ENCODE measurements at regions not wholly inside any gene's neighbourhood (a gene's known extent, or its start where the extent isn't known, plus 50 kb on each side); places are given as distances from the start of the nearest gene placed in this dataset.

- no peak for DNase-seq
Observed at GRCh38 chr6:3526962-3527650, 70.3 kb upstream of the SLC22A23 start.

- no peak for DNase-seq
Observed at GRCh38 chr6:3525915-3526314, 69.1 kb upstream of the SLC22A23 start.

DNA sequence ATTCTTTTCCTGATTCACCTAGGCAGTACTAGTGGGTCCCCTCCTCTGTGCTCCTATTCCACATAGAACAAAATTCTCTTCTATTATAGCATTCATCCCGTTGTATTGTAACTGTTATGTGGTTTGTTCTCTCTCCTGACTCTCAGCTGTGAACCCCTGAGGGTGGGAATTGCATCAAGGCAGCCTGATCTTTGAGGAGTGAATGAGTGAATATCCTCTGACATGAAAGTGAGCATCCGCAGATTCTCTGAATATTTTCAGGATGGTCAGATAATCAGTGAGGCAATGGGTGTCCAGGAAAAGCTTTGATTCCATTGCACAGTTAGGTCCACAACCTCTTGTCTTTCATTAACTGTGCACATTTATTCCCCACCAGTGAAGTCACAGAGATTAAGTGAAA, 67.6 kb upstream of the SLC22A23 start:
- DNase-seq = no peak

GRCh38 chr6:3523966-3524365, 67.1 kb upstream of the SLC22A23 start:
- no peak for DNase-seq

DNA sequence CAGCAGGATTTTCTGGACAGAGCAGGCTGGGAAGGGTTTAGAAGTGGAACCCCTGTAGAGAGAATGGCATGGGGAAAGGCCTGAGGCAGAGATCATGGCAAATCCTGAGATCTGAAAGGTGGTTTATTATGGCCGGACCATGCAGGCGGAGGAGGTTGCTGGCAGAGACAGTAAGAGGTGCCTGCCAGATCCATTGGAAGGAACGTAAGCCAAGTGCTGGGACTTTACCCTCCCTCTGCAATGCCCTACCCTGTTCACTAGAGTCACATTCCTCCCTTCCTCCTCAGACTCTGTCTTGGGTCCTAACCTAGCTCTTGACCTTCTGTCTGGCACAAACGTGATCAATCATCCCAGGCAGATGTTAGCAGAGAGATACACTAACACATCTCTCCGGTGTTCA, 66.4 kb upstream of the SLC22A23 start:
- no peak for DNase-seq

DNA sequence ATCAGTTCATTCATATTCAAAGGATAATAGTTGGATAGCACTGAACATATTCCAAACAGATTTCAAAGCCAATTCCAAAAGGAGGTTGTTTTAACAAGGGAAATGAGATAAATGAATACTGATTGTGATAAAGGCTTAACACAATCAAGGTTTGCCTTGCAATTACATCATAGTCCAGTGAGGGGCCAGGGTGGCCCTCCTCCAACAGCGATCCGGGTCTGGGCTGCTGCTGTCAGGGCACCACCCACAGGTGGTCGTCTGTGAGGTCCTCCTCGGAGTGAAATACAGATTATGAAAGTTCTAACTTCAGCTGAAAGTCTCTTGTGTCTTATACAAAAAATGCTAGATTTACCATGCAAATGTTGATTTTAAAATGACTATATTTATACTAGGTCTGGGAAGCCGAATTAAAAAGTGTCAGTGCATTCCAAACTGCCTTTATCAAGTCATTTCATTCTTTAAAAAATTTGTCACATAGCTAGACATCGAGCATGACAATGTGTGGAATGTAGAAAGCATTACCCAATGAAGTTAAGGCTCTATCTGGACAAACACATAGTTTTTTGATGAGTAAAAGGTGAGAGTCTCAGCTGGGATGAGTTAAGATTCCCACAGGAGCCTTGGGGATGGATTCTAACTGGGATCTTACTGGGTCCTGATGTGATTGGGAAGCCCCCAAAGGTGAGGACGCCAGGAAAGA, 65.9 kb upstream of the SLC22A23 start:
- DNase-seq = no peak

DNA sequence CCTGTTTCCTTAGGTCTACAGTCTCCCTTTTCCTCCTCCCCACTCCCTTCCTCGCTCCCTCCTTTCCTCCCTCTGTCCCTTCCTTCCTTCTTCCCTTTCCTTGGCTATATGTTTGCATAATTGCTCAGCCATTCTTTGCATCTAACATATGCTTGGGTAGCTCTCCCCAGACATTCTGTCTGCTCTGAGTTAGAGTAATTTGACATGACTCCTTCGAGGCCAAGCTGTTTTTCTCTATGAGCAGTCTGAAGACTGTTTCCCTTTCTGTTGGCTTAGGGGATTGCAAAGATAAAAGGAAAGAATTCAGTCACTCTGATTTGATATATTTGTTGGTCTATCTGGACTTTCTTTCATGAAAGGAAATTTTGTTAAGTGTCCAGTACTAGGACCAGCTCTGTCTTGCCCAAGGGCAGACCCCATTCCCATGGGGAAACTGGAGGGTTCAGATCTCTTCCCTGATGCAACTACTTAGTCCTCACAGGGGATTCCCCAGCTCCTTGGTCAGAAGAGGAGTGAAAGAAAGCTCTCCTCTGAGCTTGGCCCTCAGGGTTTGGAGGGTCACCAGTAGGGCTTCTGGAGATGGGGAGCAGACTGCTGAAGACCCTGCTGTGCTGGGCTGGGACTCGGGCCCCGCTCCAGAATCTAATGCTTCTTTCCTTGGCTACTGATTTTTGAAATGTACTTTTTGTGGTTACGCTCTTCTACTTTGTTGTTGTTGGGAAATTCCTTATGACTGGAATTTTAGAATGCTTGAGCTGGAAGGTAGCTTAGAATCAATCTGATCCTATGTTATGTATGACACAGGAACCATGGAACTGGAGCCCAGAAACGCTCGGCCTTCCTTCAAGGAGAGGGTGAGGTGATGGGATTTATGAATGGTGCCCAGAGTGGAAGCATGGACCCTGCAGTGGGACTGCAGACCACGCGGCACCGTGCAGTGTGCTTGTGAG, 63.7 kb upstream of the SLC22A23 start:
- no peak for DNase-seq

DNA sequence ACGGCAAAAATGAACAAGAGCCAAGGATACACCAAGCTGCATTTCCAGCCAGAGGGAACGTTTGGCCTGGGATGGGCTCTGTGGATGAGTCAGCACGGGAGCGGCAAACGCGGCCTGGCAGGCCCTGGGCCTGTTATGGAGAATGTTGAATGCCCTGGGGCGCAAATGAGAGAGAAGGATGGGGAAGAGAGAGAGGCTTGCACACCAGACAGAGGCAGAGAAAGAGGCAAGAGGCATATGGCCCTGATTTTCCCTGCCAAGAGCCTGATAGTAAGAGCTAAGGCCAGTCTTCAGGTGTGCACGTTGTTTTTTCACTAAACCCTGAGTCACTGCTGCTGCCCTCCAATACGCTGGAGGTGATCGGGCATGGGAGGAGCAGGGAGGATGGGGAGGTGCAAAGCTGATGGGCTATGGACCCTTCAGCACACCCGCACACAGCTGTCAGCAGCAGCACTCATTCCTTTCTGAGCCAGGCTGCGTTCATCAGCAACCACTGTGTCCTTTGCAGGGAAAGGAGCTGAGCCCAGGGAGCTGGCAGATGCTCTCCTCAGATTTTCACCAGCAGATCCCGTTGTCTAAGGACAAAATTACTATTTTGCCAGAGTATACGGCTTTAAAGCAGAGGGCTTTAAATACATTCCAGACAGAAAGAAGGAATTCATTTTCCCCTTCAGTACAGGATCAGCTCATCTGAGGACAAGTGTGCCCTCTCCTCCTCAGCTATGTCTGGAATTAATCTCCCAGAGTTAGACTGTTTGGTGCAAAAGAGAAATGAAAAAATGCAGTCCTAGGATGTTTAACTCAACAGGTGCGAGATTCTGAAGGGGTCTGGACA, 61.7 kb upstream of the SLC22A23 start:
- no peak for DNase-seq

DNA sequence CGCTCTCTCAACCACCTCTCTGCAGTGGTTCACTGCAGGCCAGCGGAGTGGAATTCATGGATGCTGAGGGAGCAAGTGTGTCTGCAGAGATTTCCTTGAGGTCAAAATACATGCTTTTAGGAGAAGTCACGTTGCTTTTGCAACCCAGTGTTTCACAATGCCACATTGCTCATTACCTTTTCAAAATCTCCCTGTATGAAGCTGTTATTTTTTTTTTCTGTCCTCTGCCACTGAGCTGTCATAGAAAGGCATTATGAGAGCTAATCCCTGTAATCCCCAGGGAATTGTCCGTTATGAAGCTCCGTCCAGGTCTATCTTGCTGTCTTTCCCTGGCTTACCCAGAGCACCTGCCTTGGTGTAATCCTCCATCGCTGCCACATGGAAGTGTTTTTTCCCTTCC, 60.5 kb upstream of the SLC22A23 start:
- DNase-seq = no peak

GRCh38 chr6:3516092-3516491, 59.2 kb upstream of the SLC22A23 start:
- DNase-seq = no peak

DNA sequence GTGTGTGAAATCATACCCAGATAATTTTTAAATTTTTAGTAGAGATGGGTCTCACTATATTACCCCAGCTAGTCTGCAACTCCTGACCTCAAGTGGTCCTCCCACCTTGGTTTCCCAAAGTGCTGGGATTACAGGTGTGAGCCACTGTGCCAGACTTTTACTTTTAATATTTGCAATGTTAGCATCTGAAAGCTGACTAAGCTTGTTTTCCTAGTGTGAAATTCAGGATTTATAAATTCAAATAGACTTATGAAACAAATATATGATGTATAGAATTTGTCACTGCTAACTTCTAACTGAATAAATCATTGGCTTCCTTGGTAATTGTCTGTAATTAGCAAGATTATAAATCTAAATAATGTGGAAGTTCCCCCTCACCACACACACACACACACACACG, 58.8 kb upstream of the SLC22A23 start:
- DNase-seq = no peak

DNA sequence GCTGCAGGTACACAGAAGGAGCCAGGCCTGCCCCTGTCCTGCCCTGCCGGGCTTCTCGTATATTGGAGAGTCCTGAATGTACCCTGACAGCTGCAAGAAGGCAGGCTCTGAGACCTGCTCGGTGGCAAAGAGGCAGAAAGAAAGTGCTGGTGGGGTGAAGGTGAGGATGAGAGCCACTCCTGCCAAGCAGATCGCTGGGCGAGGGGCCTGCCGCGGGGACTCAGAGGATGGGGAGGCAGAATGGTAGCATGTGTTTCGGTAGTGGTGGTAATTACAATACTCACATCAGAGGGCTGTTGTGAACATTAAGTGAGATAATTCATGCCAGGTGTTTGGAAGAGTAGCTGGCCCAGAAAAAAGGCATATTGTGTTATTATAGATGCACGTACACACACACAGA, 56.6 kb upstream of the SLC22A23 start:
- no peak for DNase-seq

DNA sequence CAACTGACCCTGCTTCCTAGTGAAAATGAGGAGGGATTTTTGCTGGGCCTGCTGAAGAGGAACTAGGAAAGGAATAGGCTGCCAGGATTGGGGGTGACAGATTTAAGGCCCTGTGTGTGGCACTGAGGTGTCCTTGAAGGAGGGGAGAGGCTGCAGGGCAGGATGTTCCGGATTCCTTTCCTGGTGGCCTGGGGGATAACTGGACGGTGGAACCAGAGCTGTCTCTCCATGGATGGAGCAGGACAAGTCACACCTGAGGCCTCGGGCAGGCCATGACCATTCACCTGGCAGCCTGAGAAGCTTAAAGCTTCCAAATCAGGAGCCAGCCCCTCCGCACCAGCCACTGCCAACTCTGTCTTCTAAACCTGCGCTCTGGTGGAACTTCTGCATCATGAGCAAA, 56.0 kb upstream of the SLC22A23 start:
- no peak for DNase-seq

GRCh38 chr6:3510617-3511016, 53.8 kb upstream of the SLC22A23 start:
- no peak for DNase-seq

DNA sequence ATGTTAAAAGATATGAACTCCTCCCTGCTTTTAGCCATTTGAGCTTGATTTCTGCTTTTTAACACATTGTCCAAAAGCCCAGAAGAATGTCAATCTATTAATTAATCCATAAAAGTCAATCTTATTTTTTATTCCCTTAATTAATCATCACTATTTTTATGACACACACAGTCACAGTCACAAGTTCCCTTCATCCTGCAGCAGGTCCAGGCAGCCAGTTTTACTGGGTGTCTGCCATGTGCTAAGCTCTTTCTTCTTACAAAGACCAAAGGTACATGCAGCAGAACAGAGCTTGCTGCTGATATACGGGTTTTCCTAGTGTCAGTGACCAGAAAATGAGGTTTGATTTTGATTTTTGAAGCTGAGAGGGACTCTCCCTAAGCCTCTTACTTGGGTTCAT, 53.3 kb upstream of the SLC22A23 start:
- no peak for DNase-seq

GRCh38 chr6:3509336-3509735, 52.5 kb upstream of the SLC22A23 start:
- DNase-seq = no peak

- DNase-seq = no peak
Observed at GRCh38 chr6:3506751-3507383, 50.0 kb upstream of the SLC22A23 start.

All from right lung (tissue), 2 donors.